IMR-90 (cell line): ENCODE measurements at regions not wholly inside any gene's neighbourhood (a gene's known extent, or its start where the extent isn't known, plus 50 kb on each side); places are given as distances from the start of the nearest gene placed in this dataset.

Experiments used
- ATAC-seq: fragments of 200-7000 bp; cut with Tn5 transposase; 2 replicates; pipeline ENCODE4 v1.9.1; 2020; ENCODE audit warnings: low read depth, mild to moderate bottlenecking, moderate library complexity
- BruUV-seq: library from RNA; stranded (reverse); fragments of 400-500 nt; replicated peaks from 2 replicates; lab custom pipeline; 2021; lab: Mats Ljungman, UMichigan
- CTCF ChIA-PET: fragments of 300-600 bp; formaldehyde crosslinking; extraction: SDS; loops from one replicate; lab custom pipeline; 2021; ENCODE audit warnings: antibody characterized with exemption; lab: Yijun Ruan, JAX
- POLR2A ChIA-PET: fragments of 300-600 bp; sonication (Branson Sonifier 250); formaldehyde crosslinking; loops from one replicate; lab custom pipeline; 2022; ENCODE audit warnings: antibody characterized with exemption; ENCODE audit not compliant: unreplicated experiment; lab: Charles Lee
- DNase-seq: peaks from one replicate; pipeline ENCODE4 v3.0.0; 2013
- H2AFZ ChIP-seq: replicated peaks from 2 replicates; pipeline ENCODE3; 2013; ENCODE audit warnings: low read length, mild to moderate bottlenecking; ENCODE audit not compliant: poor library complexity
- H2AK5ac ChIP-seq: 2 replicates; pipeline ENCODE4 v1.6.1; 2013; ENCODE audit warnings: low read depth, low read length, inconsistent platforms
- H2AK9ac ChIP-seq: replicated peaks from 2 replicates; pipeline ENCODE3; 2013; ENCODE audit warnings: mild to moderate bottlenecking, low read depth, low read length, moderate library complexity; ENCODE audit not compliant: poor library complexity
- H2BK120ac ChIP-seq: 2 replicates; pipeline ENCODE4 v1.6.1; 2013; ENCODE audit warnings: low read depth, low read length, inconsistent platforms
- H2BK15ac ChIP-seq: 3 replicates; pipeline ENCODE4 v1.6.1; 2013; ENCODE audit warnings: low read depth, low read length, inconsistent platforms
- H2BK20ac ChIP-seq: 2 replicates; pipeline ENCODE4 v1.6.1; 2013; ENCODE audit warnings: low read depth, mild to moderate bottlenecking, inconsistent platforms, low read length, moderate library complexity
- H2BK5ac ChIP-seq: 2 replicates; pipeline ENCODE4 v1.6.1; 2013; ENCODE audit warnings: mild to moderate bottlenecking, low read depth, low read length, inconsistent platforms; ENCODE audit not compliant: poor library complexity, severe bottlenecking
- H3K14ac ChIP-seq: replicated peaks from 2 replicates; pipeline ENCODE4 v1.6.1; 2013; ENCODE audit warnings: low read depth, low read length, inconsistent platforms
- H3K18ac ChIP-seq: 2 replicates; pipeline ENCODE4 v1.6.1; 2013; ENCODE audit warnings: low read depth, low read length, control low read depth
- H3K23ac ChIP-seq: 2 replicates; pipeline ENCODE4 v1.6.1; 2013; ENCODE audit warnings: low read depth, low read length, inconsistent platforms
- H3K27ac ChIP-seq: 2 replicates; pipeline ENCODE4 v1.5.1; 2013; ENCODE audit warnings: mild to moderate bottlenecking, control low read depth, low read length; ENCODE audit not compliant: insufficient read depth
- H3K27me3 ChIP-seq: 2 replicates; pipeline ENCODE4 v1.6.1; 2013; ENCODE audit warnings: low read length; ENCODE audit not compliant: control insufficient read depth, insufficient read depth
- H3K36me3 ChIP-seq: 2 replicates; pipeline ENCODE4 v1.6.1; 2013; ENCODE audit warnings: low read length, mixed read lengths; ENCODE audit not compliant: control insufficient read depth, insufficient read depth
- H3K4ac ChIP-seq: 2 replicates; pipeline ENCODE4 v1.6.1; 2013; ENCODE audit warnings: low read depth, low read length, inconsistent platforms
- H3K4me1 ChIP-seq: 2 replicates; pipeline ENCODE4 v1.6.1; 2013; ENCODE audit warnings: low read length, mixed read lengths; ENCODE audit not compliant: control insufficient read depth, insufficient read depth
- H3K4me2 ChIP-seq: 2 replicates; pipeline ENCODE4 v1.6.1; 2013; ENCODE audit warnings: low read depth, mild to moderate bottlenecking, control low read depth, low read length, moderate library complexity
- H3K4me3 ChIP-seq: 2 replicates; pipeline ENCODE4 v1.5.1; 2013; ENCODE audit warnings: low read depth, mild to moderate bottlenecking, control low read depth, low read length, moderate library complexity; ENCODE audit not compliant: insufficient read depth
- H3K56ac ChIP-seq: 2 replicates; pipeline ENCODE4 v1.6.1; 2013; ENCODE audit warnings: low read length, inconsistent platforms; ENCODE audit not compliant: insufficient read depth; ENCODE audit errors: extremely low read depth
- H3K79me1 ChIP-seq, 2 experiments: 2 replicates each; pipeline ENCODE4 v1.6.1; 2013; ENCODE audit warnings: low read length in 2 of 2, inconsistent platforms in 1 of 2, low read depth in 1 of 2
- H3K9ac ChIP-seq: 2 replicates; pipeline ENCODE4 v1.6.1; 2013; ENCODE audit warnings: low read depth, low read length, control low read depth
- H3K9me1 ChIP-seq: 2 replicates; pipeline ENCODE4 v1.6.1; 2013; ENCODE audit warnings: low read length, inconsistent platforms; ENCODE audit not compliant: insufficient read depth
- H3K9me3 ChIP-seq: 2 replicates; pipeline ENCODE4 v1.6.1; 2013; ENCODE audit warnings: low read length; ENCODE audit not compliant: control insufficient read depth, insufficient read depth
- H4K20me1 ChIP-seq: 2 replicates; pipeline ENCODE4 v1.6.1; 2013; ENCODE audit warnings: low read length, inconsistent platforms; ENCODE audit not compliant: insufficient read depth
- H4K5ac ChIP-seq: 2 replicates; pipeline ENCODE4 v1.6.1; 2013; ENCODE audit warnings: mild to moderate bottlenecking, low read depth, low read length, control low read depth
- H4K8ac ChIP-seq, 2 experiments: 2 replicates each; pipeline ENCODE4 v1.6.1; 2013; ENCODE audit warnings: low read depth in 2 of 2, low read length in 2 of 2, control low read depth in 1 of 2, inconsistent platforms in 1 of 2
- H4K91ac ChIP-seq: 2 replicates; pipeline ENCODE4 v1.6.1; 2013; ENCODE audit warnings: low read depth, low read length, inconsistent platforms; ENCODE audit not compliant: insufficient read depth
- MAFK ChIP-seq: IDR thresholded peaks from 2 replicates; pipeline ENCODE4 v1.6.1; 2012; ENCODE audit warnings: low read depth, low read length, improper control_type of control experiment
- RCOR1 ChIP-seq: IDR thresholded peaks from 2 replicates; pipeline ENCODE4 v1.6.1; 2012; ENCODE audit warnings: mild to moderate bottlenecking, low read length, improper control_type of control experiment; ENCODE audit not compliant: insufficient replicate concordance
- WGBS, 2 experiments: methylation state at CpG; one replicate each; pipeline versions ENCODE4 v1.1.5 to v1.1.7; 2013; ENCODE audit warnings: missing lambda C conversion rate in 2 of 2; ENCODE audit not compliant: insufficient read length in 1 of 2; ENCODE audit errors: extremely low coverage in 2 of 2; 5-methylcytosine and 5-hydroxymethylcytosine counted together
- dilution Hi-C: fragments of 300-500 bp; cut with HindIII; formaldehyde crosslinking; loops from one replicate; pipeline ENCODE4 v1.14.3; 2018; ENCODE audit warnings: low sequenced_read_pairs; ENCODE audit not compliant: unreplicated experiment
- in situ Hi-C: fragments of 300-500 bp; cut with MboI; formaldehyde crosslinking; loops from 3 replicates; pipeline ENCODE4 v1.14.3; 2019; ENCODE audit warnings: low sequenced_read_pairs, inconsistent platforms, mixed read lengths
- intact Hi-C: fragments of 100-400 bp; cut with micrococcal nuclease; formaldehyde crosslinking; loops from 2 replicates; pipeline ENCODE4 v1.10.0; 2022

GRCh38 chr4:18171896-18172295 lies 150.3 kb upstream of the LCORL start:
- H2BK5ac ChIP-seq = no peak overlapping the region

More at GRCh38 chr4:18171896-18172295, 150.3 kb upstream of the LCORL start:
- Histone ChIP-seq H2AK9ac (no peak overlapping the region), H3K27ac (no peak overlapping the region), H3K14ac (no peak overlapping the region), H2BK120ac (no peak overlapping the region), H3K36me3 (no peaks in the 10 kb centered on the region), H2BK20ac (no peak overlapping the region), H3K4me3 (no peak overlapping the region), H4K8ac (no peak overlapping the region), H3K9ac (no peak overlapping the region), H3K23ac (no peak overlapping the region), H2AFZ (no peak overlapping the region), H3K4me2 (no peak overlapping the region), H3K79me1 (no peaks in the 10 kb centered on the region), H3K9me1 (no peaks in the 10 kb centered on the region), H3K4me1 (no peaks in the 10 kb centered on the region), H2AK5ac (no peak overlapping the region), H2BK15ac (no peak overlapping the region), H3K27me3 (no peaks in the 10 kb centered on the region), H4K5ac (no peak overlapping the region), H4K91ac (no peak overlapping the region), H3K4ac (no peak overlapping the region), H3K56ac (no peak overlapping the region), H4K20me1 (no peaks in the 10 kb centered on the region), H3K18ac (no peak overlapping the region), H3K9me3 (0 out of 2 replicates have a peak, but pooled peaks cover 3% of the 10 kb centered on the region)
- POLR2A ChIA-PET = no interaction called here
- no CpG with 5 or more reads among the region's 2 CpGs for WGBS, 2 experiments
- no peak for ATAC-seq
- TF ChIP-seq RCOR1 (no peak), MAFK (peak; percentile 61)
- dilution Hi-C loops = no loop called here
- BruUV-seq = no TSS peak
- intact Hi-C loops = no loop called here
- in situ Hi-C loops = no loop called here
- DNase-seq = no peak
- CTCF ChIA-PET = no interaction called here
